Stomach (tissue), 4 donors: ENCODE measurements at regions not wholly inside any gene's neighbourhood (a gene's known extent, or its start where the extent isn't known, plus 50 kb on each side); places are given as distances from the start of the nearest gene placed in this dataset.

Experiments
- CTCF ChIP-seq, 7 experiments: fragments of 450-650 bp in 4 of 7; fragments of 200-600 bp in 3 of 7; sonication (generic) in 3 of 7; IDR thresholded peaks; one replicate each; pipeline ENCODE4 v1.5.1; 2016 to 2019; ENCODE audit warnings: antibody characterized with exemption in 7 of 7, control low read depth in 2 of 7, mild to moderate bottlenecking in 1 of 7
- POLR2A ChIP-seq, 4 donors: fragments of 450-650 bp; IDR thresholded peaks; one replicate each; pipeline ENCODE4 v1.6.1; 2016; ENCODE audit warnings: antibody characterized with exemption in 4 of 4, control low read depth in 2 of 4, mild to moderate bottlenecking in 1 of 4, moderate library complexity in 1 of 4

DNA sequence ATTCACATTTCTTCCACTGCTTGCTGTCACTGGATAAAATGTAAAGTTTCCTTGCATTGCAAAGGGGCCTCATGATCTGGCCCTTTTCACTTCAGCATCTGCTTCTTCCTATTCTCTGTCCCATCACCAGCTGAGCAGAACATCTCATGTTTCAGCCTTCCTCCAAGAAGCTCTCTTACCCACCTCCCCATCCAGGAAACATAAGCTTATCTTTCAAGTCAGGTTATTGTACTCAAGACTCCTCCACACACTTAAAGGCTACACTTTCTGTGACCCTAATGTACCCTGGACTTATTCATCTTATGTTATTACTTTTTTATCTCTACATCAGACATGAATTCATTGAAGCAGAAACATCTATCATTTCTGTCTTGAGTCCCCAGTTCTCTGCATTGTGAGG is 230.5 kb downstream of the PMAIP1 start:
- TF ChIP-seq CTCF (IDR thresholded peaks at IDR 0.05) (no peak), POLR2A (IDR thresholded peaks at IDR 0.05) (no peak)
